ENCODE measurements at regions not wholly inside any gene's neighbourhood (a gene's known extent, or its start where the extent isn't known, plus 50 kb on each side); places are given as distances from the start of the nearest gene placed in this dataset.

GRCh38 chr2:195479407-195479806, 177.6 kb upstream of the SLC39A10 start:
- TF ChIP-seq FOXS1 (CRISPR knock-in tag; IDR thresholded peaks at IDR 0.05) (no peak), BHLHE40 (IDR thresholded peaks at IDR 0.05; ENCODE audit: low read depth, low read length) (no peak), RFX5 (IDR thresholded peaks at IDR 0.05) (no peak), POLR2AphosphoS2 (conservative IDR thresholded peaks at IDR 0.05; ENCODE audit: low read length) (no peak), CTCF (IDR thresholded peaks at IDR 0.05) (no peak), CHD4 (IDR thresholded peaks at IDR 0.05; ENCODE audit: borderline replicate concordance) (no peak)
